ENCODE measurements at regions not wholly inside any gene's neighbourhood (a gene's known extent, or its start where the extent isn't known, plus 50 kb on each side); places are given as distances from the start of the nearest gene placed in this dataset.

GRCh38 chr1:177632923-177633615, 336.8 kb downstream of the SEC16B start:
- TF ChIP-seq, protein P1, sequence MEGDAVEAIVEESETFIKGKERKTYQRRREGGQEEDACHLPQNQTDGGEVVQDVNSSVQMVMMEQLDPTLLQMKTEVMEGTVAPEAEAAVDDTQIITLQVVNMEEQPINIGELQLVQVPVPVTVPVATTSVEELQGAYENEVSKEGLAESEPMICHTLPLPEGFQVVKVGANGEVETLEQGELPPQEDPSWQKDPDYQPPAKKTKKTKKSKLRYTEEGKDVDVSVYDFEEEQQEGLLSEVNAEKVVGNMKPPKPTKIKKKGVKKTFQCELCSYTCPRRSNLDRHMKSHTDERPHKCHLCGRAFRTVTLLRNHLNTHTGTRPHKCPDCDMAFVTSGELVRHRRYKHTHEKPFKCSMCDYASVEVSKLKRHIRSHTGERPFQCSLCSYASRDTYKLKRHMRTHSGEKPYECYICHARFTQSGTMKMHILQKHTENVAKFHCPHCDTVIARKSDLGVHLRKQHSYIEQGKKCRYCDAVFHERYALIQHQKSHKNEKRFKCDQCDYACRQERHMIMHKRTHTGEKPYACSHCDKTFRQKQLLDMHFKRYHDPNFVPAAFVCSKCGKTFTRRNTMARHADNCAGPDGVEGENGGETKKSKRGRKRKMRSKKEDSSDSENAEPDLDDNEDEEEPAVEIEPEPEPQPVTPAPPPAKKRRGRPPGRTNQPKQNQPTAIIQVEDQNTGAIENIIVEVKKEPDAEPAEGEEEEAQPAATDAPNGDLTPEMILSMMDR (IDR thresholded peaks at IDR 0.05), result no peak
- Mint-ChIP-seq H3K27ac (no peak overlapping the region), H3K27me3 (ENCODE audit: insufficient read depth) (no peaks in the 10 kb centered on the region), H3K4me3 (no peak overlapping the region), H3K9me3 (peaks cover 11% of the 10 kb centered on the region), H3K4me1 (ENCODE audit: low read depth) (no peaks in the 10 kb centered on the region), H3K36me3 (ENCODE audit: low read depth) (no peaks in the 10 kb centered on the region)
- no peak for DNase-seq

- Mint-ChIP-seq H3K36me3 (ENCODE audit: low read depth) (no peaks in the 10 kb centered on the region), H3K27me3 (ENCODE audit: insufficient read depth) (no peaks in the 10 kb centered on the region), H3K27ac (no peak overlapping the region), H3K4me1 (ENCODE audit: low read depth) (no peaks in the 10 kb centered on the region), H3K9me3 (peaks cover 11% of the 10 kb centered on the region), H3K4me3 (no peak overlapping the region)
- DNase-seq, result no peak
- TF ChIP-seq, protein P1 (IDR thresholded peaks at IDR 0.05), result peak; percentile 15; the same call in 1 of the 2 replicates
Measured at GRCh38 chr1:177631770-177632169, 338.1 kb downstream of the SEC16B start.

DNA sequence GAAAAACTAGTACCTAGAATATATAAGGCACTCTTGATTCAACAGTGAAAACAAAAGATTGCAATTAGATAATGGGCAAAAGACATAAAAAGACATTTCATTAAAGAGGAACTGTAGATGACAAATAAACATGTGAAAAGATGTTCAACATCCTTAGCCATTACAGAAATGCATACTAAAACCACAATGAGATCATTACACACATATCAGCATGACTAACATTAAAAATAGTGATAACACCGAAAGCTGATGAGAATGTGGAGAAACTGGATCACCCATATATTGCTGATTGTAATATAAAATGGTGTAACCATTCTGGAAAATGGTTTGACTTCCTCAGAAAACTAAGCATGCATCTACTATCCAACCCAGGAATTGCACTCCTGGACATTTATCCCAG, 340.3 kb downstream of the SEC16B start:
- H3K9me3 Mint-ChIP-seq, result peaks cover 16% of the 10 kb centered on the region
- H3K27ac Mint-ChIP-seq, result no peak overlapping the region
- TF ChIP-seq, protein P1 (IDR thresholded peaks at IDR 0.05), result no peak
- H3K4me3 Mint-ChIP-seq, result no peak overlapping the region
- DNase-seq, result no peak
- H3K27me3 Mint-ChIP-seq (ENCODE audit: insufficient read depth), result no peaks in the 10 kb centered on the region
- no peaks in the 10 kb centered on the region for H3K36me3 Mint-ChIP-seq (ENCODE audit: low read depth)
- no peaks in the 10 kb centered on the region for H3K4me1 Mint-ChIP-seq (ENCODE audit: low read depth)

DNA sequence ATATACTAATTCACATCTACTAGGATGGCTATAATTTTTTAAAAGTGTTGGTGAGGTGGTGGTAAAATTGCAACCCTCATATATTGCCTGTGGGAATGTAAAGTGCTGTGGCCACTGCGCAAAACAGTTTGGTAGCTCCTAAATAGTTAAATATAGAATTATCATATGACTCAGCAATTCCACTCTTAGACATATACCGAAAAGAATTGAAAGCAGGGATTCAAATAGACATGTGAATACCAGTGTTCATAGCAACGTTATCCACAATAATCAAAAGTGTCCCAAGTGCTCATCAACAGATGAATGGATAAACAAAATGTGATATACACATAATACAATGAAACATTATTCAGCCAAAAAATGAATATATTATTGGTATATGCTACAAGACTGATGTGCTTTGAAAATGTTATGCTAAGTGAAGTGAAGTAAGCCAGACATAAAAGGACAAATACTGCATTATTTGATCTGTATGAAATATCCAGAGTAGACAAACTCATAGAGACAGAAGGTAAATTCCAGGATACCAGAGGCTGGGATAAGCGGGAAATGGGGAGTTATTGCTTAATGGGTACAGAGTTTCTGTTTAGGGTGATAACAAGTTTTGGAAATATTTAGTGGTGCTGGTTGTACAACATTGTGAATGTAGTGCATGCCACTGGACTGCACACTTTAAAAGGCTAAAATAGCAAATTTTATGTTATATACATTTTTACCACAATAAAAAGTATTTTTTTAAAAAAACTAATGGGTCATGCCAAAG, 342.5 kb downstream of the SEC16B start:
- no peaks in the 10 kb centered on the region for H3K27me3 Mint-ChIP-seq (ENCODE audit: insufficient read depth)
- no peak overlapping the region for H3K4me3 Mint-ChIP-seq
- H3K36me3 Mint-ChIP-seq (ENCODE audit: low read depth), result no peaks in the 10 kb centered on the region; the same call in 1 of the 2 replicates
- TF ChIP-seq, protein P1 (IDR thresholded peaks at IDR 0.05), result no peak
- no peak for DNase-seq
- H3K9me3 Mint-ChIP-seq, result peaks cover 10% of the 10 kb centered on the region; the same call in 1 of the 2 replicates
- H3K27ac Mint-ChIP-seq, result no peak overlapping the region
- no peaks in the 10 kb centered on the region for H3K4me1 Mint-ChIP-seq (ENCODE audit: low read depth)

GRCh38 chr1:177620636-177621190, 349.1 kb downstream of the SEC16B start:
- H3K4me1 Mint-ChIP-seq (ENCODE audit: low read depth), result no peaks in the 10 kb centered on the region
- H3K36me3 Mint-ChIP-seq (ENCODE audit: low read depth), result no peaks in the 10 kb centered on the region; the same call in 1 of the 2 replicates
- H3K9me3 Mint-ChIP-seq, result peaks cover 10% of the 10 kb centered on the region; the same call in 1 of the 2 replicates
- no peaks in the 10 kb centered on the region for H3K27me3 Mint-ChIP-seq (ENCODE audit: insufficient read depth)
- no peak overlapping the region for H3K4me3 Mint-ChIP-seq
- no peak overlapping the region for H3K27ac Mint-ChIP-seq
- TF ChIP-seq, protein P1 (IDR thresholded peaks at IDR 0.05), result no peak
- DNase-seq, result no peak
